NCI-H2196 treated with DMSO at 0.1 percent for 48 hours (cell line): ENCODE measurements at regions not wholly inside any gene's neighbourhood (a gene's known extent, or its start where the extent isn't known, plus 50 kb on each side); places are given as distances from the start of the nearest gene placed in this dataset.

Experiments
- DNase-seq: peaks from one replicate; lab custom pipeline; 2025; ENCODE audit not compliant: unreplicated experiment; lab: John Stamatoyannopoulos, UW

DNA sequence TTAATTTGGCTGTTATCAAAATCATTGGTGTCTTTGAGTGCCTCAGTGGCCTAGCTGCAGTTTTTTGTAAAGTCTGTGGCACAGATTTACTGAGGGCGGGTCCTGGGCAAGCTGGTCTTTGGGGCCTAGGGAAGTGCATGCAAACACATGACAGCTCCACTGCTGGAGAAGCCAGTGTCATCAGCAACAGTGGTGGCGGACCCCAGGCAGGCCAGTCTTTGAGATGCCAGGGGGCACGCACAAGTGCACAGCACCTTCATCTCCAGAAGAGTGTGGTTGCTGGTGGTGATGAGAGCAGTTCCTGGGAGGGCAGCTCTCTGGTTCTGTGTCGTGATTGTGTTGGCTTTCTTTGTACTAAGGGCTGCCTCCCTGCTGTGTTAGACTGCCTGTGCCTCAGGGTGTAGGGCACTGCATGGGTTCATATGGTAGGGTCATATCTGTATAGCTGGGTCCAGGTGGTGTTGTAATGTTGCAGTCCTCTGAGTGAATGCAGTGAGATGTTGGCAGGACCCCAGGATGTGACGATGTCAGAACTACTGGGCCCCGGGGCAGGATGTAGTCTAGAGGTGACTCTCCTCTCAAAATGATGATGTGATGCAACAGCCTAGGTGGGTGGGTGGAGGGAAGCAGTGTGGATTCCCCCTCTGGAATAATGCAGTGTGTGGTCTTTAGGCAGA lies 646.7 kb upstream of the CDH2 start:
- no peak for DNase-seq

DNA sequence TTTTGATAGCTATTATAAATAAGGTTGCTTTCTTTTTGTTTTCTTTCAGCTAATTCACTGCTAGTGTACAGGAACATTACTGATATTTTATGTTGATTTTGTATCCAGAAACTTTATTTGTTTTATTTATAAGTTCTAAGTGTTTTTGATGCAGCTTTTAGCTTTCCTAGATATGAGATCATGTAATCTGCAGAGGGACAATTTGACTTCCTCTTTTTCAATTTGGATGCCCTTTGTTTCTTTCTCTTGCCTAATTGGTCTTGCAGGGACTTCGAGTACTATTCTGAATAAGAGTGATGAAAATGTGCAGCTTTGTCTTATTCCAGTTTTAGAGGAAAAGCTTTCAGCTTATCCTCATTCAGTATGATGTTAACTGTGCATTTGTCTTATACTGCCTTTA lies 643.4 kb upstream of the CDH2 start:
- no peak for DNase-seq

DNA sequence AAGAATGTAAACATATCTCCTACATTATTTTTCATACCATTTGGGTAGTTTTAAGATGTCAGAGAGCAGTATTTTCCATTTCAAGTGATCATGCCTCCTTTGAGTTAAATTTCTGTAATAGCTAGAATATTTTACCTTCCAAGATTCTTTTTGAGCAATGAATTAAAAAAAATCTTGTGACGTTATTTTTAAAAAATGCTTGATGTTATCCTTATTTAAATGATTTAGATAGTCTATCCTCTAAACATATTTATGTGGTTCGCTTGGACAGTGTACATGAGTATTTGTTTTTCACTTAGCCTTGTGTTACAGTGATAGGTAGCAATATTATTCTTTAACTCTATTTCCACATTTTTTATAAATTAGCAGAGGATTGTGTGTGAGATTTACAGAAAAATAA lies 639.2 kb upstream of the CDH2 start:
- no peak for DNase-seq

DNA sequence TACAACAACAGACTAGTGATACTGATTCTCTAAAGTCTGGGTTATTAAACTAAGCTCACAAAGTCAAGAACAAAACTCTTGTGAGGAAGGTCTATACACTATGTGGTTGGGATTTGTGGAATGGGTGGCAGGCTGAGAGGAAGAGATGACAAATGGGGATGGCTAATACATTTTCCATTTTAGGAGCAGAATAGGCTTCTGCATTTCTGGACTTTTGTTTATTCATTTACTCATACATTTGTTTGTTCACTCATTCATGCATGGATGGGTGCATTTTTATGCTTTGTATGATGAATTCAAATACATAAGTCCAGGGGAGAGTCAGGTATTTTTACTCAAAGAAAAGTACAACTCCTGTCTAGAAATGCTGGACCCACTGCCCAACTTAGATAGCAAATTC lies 637.4 kb upstream of the CDH2 start:
- DNase-seq: no peak

DNA sequence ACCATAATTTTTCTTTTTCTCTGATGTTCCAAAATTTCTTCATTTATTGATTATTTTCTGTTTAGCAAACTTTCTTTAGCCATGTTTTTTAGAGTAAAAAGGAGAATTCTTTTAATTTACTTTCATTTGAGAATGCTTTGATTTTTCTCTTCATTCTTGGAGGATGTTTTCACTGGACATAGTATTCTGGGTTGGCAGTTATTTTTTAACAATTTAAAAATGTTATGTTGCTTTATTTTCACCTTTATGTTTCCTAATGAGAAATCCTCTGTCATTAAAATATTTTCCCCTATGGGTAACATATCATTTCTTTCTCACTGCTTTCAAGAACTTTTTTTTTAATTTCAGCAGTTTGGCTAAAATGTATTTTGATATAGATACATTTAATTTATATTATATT lies 631.4 kb upstream of the CDH2 start:
- no peak for DNase-seq

DNA sequence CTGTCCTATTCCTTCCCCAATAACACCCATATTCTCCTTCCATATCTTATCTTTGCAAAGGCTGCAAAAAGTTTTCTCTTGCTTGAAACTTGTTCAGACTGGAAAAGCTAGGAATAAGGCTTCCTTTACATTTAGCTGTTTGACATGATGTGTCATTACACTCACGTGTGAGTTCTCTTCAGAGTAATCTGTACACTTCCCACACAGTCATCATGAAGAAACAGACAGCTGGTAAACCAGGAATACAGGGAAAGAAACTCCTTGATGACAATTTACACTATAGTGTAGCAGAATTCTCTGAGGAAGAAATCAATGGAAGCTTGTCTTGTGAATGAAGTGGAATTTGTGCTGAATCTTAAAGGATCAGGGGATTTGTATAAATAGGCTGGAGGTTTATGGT lies 628.6 kb upstream of the CDH2 start:
- DNase-seq: no peak

DNA sequence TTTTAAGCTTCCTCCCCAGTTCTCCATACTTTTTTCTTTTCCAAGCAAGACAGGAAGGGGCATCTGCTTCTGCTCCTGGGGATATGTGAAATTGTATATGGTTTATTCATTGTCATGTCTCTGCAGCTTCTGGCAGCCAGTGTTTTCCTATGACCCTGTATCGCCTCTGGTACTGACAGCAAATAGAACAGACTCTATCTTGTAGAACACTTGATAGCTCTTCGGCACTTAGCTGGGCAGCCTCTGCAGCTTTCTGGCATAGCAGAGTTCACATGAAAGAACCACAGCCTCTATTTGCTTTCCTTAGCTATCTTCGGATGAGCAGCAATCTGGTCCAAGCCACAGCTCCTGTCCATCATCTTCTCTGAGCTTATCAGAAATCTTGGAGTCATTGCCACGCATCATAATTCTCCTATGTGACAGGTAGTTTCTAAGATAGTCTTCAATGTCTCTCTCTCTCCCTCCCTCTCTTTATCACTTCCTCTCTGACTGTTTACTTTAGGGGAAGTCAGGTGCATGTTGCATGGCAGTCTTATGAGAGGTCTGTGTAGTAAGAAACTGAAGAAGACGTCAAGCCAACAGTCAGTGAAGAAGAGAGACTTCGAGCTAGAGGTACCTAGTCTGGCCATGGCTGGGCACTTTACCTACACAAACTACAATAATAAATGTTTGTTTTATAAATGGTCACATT lies 627.7 kb upstream of the CDH2 start:
- DNase-seq: no peak

DNA sequence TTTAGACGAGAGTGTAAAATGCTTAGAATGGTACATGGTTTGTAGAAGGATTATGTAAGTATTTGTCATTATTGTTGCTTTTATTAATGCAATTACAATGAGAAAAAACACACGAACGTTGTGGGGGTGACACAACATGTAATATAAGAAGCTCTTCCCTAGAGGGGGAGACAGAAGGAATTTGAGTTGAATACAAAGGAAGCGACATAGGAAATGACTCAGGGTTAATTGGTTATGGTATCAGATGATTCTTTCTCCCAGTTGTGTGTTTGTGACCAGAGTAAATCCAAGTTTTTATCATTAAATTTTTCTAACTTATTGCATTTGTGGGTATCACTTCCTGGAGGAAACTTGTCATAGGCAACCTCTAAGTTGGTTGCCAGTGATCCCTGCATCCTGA lies 625.6 kb upstream of the CDH2 start:
- no peak for DNase-seq

DNA sequence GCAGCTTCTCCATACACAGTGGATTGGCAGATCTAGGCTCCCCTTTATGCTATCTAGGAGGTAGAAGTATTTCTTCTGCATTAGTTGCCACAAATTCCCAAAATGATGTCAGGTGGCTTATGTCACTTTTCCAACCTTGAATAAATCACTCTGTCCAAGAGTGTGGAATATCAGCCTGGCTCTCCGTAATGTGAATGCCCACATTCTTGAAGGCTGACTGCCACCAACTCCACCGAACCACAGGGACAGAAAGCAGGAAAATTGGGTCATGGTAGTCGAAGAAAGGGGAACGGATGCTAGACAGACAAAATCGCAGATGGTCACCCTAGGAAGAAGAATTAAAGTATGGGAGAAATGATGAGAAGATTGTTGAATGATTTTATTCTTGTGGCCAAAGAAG lies 624.9 kb upstream of the CDH2 start:
- DNase-seq: no peak

DNA sequence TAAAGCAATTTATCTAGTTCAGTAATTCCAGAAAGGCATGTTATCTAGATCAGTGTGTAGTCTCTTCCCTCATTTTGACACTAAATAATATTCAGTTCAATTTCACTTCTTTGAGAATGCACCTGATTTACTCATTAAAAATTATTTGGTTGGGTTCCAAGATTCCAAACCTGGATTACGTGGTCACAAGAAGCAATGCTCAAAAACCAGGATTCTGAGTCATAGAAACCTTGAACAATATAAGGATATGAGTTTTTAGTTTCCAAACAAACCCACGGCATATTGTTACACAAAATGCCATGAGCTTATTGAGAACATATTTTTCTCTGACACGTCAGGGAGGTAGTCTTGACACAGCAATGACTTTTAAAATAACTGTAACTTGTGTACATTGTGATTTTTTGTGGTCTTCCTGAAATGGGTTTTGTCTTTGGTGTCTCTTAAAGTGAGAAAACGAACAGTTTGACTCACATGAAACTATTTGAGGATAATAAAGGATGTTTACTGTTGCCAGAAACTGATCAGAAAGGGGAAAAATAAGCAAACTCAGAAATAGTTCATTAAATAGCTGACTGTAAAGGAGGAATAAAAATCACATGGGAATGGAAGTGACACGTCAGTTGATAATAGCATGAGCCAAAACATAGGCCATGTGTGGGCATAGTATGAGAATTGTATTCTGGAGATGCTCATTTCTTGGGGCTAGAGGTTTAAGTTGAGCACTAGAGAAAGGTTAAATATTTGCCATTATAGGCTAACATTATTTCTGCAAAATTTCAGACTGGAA lies 617.7 kb upstream of the CDH2 start:
- no peak for DNase-seq

DNA sequence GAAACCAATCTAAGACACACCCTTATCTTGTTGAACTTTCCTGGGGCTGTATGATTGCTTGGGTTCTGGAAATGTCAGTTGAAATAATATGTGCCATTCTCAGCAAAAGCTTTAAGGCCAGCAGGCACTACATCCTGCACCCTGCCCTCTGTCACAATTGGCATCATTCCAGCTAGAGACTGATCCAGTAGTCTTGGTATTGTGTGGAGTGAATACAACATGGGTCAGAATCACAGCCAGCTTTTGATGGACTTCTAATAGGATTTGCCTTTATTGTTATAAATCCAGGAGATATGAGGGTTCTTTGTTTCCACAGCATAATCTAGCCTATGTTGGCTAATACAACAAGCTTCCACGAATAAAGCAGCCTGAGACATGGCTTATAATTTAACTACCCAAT lies 617.0 kb upstream of the CDH2 start:
- no peak for DNase-seq

DNA sequence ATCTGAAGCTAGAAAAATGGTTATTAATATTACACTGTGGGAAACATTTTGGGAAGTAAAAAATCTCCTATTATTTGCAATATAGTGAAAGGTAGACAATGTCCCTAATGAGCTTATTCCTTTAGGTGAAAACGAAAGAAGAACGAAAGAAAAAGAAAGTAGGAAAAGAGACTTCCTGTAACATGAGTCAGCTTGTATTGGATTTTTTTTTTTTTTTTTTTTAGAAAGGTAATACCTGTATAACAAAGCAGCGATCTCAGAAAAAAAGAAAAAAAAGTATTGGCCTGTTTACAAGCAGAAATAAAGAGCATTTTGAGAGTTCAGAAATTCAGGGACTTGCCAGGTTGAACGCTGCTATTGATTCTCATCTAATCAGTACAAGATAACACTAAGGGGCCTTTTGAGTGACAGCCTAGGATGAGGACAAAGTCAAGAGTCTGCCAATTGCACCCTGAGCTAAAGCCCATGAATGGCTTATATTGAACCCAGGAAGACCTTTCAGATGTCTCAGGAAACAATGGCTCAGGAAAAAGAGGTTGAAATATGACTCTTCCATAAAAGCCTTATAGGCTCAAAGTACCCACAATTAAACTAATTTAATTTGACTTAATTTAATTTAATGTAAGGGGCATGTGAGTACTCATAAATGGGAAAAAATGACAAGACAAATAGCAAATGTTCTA lies 615.6 kb upstream of the CDH2 start:
- DNase-seq: no peak

DNA sequence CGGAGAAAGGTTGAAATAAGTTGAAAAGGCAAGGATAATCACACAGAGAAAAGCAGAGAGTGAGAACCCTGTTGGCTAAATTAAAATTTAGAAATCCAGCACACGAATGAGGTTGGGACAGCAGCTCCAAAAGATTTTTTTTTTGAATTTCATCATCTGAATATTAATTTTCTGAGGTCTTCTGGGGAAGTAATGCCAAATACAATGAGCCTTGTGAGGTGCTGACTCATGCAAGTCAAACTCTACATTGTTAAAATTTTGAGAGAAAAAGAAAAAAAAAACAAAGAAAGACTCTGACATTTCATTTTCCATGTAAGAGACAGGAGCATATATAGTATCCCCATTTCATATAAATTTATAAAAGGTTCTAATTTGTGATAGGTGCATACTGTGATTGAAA lies 614.2 kb upstream of the CDH2 start:
- DNase-seq: no peak

DNA sequence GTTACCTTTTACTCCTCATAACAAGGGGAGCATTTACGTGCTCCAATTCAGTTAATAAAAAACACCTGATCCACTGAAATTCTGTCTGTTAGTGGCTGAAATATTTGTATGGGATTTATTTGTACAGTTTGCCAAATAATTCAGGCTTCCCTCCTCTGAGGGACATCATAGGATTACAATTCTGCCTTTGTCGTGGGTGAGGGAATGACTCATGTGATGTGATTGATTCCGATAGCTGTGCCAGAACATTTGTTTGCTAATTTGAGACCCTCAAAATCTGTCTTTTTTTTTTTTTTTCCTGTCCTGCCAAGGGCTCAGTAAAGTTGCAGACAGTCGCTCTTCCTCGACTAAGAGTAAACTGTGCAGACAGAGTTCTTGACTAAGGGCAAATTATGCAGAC lies 612.6 kb upstream of the CDH2 start:
- DNase-seq: no peak

DNA sequence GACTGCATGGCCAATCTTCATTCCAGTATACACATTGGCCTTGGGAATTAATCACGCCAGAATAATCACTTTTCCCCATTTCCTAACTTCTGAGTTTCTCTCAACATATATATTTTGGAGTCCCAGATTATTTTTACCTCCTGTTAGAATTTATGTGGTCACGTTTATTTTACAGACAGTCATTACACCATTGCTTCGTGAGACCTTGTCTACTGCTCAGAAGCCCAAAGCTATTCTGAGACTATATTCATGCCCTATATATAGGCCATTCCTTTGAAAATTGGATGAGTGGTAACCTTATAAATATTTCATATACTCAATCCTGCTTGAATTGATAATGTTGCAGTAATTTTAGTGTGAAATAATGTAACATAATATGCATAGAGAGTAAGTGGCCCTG lies 610.0 kb upstream of the CDH2 start:
- no peak for DNase-seq

DNA sequence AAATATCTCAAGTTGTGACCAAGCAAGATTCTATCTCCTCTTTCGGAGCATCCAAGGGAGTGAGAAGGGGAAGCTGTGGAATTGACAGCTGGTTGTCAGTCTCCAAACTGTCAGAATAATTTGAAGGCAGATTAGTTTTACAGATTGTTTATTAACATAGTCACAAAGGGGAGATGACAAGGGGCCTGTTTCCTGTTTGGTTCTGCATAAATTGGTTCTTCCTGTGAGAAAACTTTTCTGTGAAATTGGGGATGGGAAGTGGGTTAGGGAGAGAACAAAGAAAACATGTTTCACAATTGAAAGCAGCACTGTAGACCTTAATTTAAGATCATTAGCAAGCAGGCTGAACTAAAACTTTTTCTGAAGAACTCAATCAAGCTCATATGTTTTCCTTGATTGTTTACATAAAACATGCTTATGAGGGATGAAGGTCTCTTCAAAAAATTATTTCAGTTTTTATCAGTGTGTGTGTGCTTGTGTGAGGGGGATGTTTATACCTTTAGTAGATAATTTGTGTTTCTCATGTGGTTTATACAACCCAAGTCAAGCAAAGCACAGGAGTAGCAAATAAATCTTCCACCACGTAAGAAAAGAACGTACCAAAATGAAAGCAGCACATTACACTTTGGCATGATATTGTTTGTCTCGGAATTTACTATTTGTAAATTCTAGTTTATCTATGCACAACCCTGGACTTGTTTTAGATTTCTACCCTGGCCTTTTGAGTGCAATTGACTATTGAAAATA lies 604.9 kb upstream of the CDH2 start:
- DNase-seq: no peak

DNA sequence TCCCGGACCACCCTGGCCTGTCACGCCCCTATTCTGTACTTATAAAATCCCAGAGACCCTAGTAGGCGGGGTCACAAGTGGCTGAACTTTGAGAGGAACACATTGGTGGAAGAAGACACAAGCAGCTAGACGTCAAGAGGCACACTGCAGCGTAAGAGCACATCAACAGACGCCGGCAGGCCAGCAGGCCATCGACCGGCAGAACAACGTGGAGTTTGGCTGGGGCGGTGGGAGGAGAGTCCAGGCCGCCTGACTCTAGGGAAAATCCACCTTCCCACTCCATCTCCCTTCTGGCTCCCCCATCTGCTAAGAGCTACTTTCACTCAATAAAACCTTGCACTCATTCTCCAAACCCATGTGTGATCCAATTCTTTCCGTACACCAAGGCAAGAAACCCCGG lies 601.8 kb upstream of the CDH2 start:
- DNase-seq: no peak

DNA sequence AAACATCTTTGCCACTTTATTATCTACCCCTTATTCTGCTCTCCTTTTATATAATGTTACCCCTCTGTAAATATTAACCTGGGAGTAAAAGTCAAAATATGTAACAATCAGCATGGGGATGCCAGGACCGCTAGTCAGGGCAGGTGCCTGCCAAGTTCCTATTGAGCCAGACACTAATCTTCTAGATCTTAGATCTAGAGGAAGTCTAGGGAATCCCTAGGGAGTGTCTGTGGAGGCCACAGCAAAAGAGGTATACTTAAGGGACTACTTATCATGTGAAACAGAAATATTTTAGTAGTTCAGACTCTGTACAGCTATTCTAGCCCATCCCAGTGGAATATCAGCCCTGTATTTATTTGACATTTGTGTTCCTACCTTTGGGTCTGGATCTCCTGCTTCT lies 600.8 kb upstream of the CDH2 start:
- DNase-seq: no peak

DNA sequence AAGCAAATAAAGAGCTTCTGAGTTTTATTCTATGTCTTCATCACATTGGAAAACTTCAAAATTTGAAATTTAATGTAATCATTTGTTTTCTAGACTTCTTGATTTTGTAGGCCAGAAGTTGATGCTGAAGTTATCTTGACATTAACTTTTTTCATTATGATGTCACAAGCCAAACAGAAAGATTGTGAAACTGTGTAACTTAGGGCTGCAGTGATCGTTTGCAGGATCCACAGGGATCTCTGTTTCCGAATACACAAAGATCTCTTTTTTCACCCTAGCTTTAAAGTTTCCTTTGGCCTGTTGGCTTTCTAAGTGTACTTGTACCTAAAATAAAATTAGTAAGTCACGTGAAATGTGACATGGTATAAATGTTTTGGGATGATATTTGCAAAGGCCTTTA lies 594.9 kb upstream of the CDH2 start:
- no peak for DNase-seq

DNA sequence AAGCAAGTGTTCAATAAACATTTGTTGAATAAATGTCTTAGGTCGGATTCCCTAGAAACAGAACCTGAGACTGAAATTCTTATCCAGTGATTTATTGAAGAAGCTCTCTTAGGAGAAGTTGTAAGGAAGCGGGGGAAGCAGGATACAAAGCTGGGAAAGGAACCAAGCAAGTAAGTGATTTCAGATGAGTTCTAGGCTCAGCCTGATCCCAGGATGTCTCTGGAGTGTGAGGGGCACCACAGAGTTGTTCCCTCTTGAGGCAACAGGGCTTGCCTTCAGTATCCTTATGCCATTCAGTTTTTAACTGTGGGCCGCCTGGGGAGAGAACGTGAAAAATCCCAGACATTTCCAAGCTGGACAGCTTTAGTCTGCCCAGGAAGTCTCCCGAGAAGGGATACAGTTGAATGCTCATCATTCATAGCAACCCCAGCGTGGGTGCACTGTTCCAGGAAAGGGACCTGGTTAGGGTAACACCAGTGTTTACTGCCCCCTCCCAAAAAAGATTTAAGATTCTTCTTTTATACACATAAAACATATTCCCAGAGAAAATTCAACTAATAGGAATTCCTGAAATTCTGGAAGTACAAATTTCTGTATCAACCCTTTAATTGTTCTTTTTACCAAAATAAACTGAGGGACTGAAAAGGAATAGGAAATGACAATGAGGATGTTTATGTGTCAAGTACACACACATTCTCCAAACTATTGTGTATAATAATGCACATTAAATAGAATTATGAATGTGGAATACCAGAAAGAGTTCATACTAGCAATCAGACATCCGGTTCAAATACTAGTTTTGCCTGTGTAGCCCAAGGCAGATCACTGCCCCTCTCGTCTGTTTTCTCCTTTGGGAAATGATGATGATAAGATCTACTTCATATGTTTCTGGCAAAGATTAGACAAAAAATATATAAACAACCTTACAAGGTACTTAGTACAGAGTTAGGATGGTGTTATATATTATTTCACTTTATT lies 592.1 kb upstream of the CDH2 start:
- no peak for DNase-seq
